Ovary (tissue), 3 donors: ENCODE measurements at regions not wholly inside any gene's neighbourhood (a gene's known extent, or its start where the extent isn't known, plus 50 kb on each side); places are given as distances from the start of the nearest gene placed in this dataset.
"Not testable (repeated sequence)": the region's sequence is repeated elsewhere in the genome, so short reads cannot be mapped to it uniquely, and the experiment has no call there.

Source experiments
- CTCF ChIP-seq, 3 donors: fragments of 450-650 bp in 2 of 3; fragments of 200-600 bp in 1 of 3; IDR thresholded peaks; one replicate each; pipeline versions ENCODE4 v1.5.1 to v1.8.0; 2016 to 2022; ENCODE audit warnings: antibody characterized with exemption in 3 of 3, mild to moderate bottlenecking in 1 of 3
- EP300 ChIP-seq: sonication (generic); formaldehyde crosslinking; IDR thresholded peaks from one replicate; pipeline ENCODE4 v1.6.1; 2017; ENCODE audit warnings: antibody characterized with exemption
- POLR2A ChIP-seq: fragments of 450-650 bp; IDR thresholded peaks from one replicate; pipeline ENCODE4 v1.6.1; 2017; ENCODE audit warnings: antibody characterized with exemption, mild to moderate bottlenecking, moderate library complexity
- donor health status: DM: no; HTN: no; CAD: no.

DNA sequence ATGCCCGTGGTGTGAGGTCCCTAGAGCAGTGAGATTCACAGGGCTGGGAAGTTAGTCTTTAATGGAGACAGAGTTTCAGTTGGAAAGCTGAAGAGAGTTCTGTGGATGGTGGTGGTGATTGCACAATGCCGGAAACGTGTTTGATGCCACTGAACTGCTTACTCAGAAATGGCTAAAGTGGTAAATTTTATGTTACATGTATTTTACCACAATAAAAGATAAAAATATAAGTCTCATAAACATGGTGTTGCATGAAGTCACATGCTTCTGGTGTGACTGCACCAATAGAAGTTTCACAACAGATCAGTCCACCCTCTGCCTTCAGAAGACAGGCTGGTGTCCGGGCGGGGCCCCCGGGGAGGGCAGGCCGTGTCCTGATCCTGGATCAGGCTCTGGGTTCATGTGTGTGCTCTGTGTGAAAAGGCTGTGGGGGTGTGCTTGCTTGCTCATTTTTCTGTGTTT lies 106.5 kb downstream of the NPIPB11 start:
- TF ChIP-seq POLR2A; CTCF (IDR thresholded peaks at IDR 0.05); EP300: not testable (repeated sequence)
